Large intestine (tissue), 3 donors: ENCODE measurements at regions not wholly inside any gene's neighbourhood (a gene's known extent, or its start where the extent isn't known, plus 50 kb on each side); places are given as distances from the start of the nearest gene placed in this dataset.

Experiments used
- DNase-seq, 2 donors: peaks; one replicate each; pipeline versions ENCODE4 v3.0.0 to v3.0.0-alpha.2; 2013
- H3K27ac ChIP-seq: one replicate; pipeline ENCODE4 v1.5.1; 2013; ENCODE audit warnings: low read length
- H3K27me3 ChIP-seq: 2 replicates; pipeline ENCODE4 v1.6.1; 2013; ENCODE audit warnings: low read length; ENCODE audit not compliant: control insufficient read depth, insufficient read depth
- H3K36me3 ChIP-seq: 2 replicates; pipeline ENCODE4 v1.6.1; 2013; ENCODE audit warnings: low read length; ENCODE audit not compliant: control insufficient read depth, insufficient read depth
- H3K4me1 ChIP-seq: one replicate; pipeline ENCODE4 v1.6.1; 2013; ENCODE audit warnings: low read length; ENCODE audit not compliant: control insufficient read depth, insufficient read depth
- H3K4me3 ChIP-seq: one replicate; pipeline ENCODE4 v1.5.1; 2013; ENCODE audit warnings: low read length
- H3K9me3 ChIP-seq: one replicate; pipeline ENCODE4 v1.6.1; 2013; ENCODE audit warnings: mild to moderate bottlenecking, low read depth, low read length, moderate library complexity; ENCODE audit not compliant: control insufficient read depth
- WGBS: methylation state at CpG from one replicate; pipeline ENCODE4 v1.1.5; 2013; ENCODE audit warnings: low lambda C conversion rate; ENCODE audit not compliant: insufficient coverage; 5-methylcytosine and 5-hydroxymethylcytosine counted together

- no peak overlapping the region for H3K4me3 ChIP-seq
- no peak overlapping the region for H3K27ac ChIP-seq
- peaks cover 12% of the 10 kb centered on the region for H3K27me3 ChIP-seq
- DNase-seq: no peak
- H3K36me3 ChIP-seq: no peaks in the 10 kb centered on the region
- WGBS: no CpG with 5 or more reads among the region's 5 CpGs
- no peaks in the 10 kb centered on the region for H3K4me1 ChIP-seq
- no peaks in the 10 kb centered on the region for H3K9me3 ChIP-seq
These were observed 233.7 kb upstream of the SOX21 start for GRCh38 chr13:94946039-94946438.

GRCh38 chr13:94938124-94938523, 225.8 kb upstream of the SOX21 start:
- DNase-seq: no peak
- WGBS: 80% methylated on average over 1 of the region's 4 CpGs
- Histone ChIP-seq H3K36me3 (no peaks in the 10 kb centered on the region), H3K27me3 (no peaks in the 10 kb centered on the region), H3K4me1 (no peaks in the 10 kb centered on the region), H3K4me3 (no peak overlapping the region), H3K27ac (no peak overlapping the region), H3K9me3 (no peaks in the 10 kb centered on the region)

- H3K27me3 ChIP-seq: no peaks in the 10 kb centered on the region
- DNase-seq: no peak
- no peaks in the 10 kb centered on the region for H3K36me3 ChIP-seq
- no peak overlapping the region for H3K4me3 ChIP-seq
- H3K4me1 ChIP-seq: no peaks in the 10 kb centered on the region
- H3K27ac ChIP-seq: no peak overlapping the region
- no peaks in the 10 kb centered on the region for H3K9me3 ChIP-seq
These were observed 224.3 kb upstream of the SOX21 start for GRCh38 chr13:94936633-94937032.

GRCh38 chr13:94933936-94934335, 221.6 kb upstream of the SOX21 start:
- H3K4me3 ChIP-seq: no peak overlapping the region
- no CpG with 5 or more reads among the region's 4 CpGs for WGBS
- no peak for DNase-seq

GRCh38 chr13:94933230-94933751, 220.9 kb upstream of the SOX21 start:
- Histone ChIP-seq H3K9me3 (no peaks in the 10 kb centered on the region), H3K27ac (no peak overlapping the region), H3K4me1 (no peaks in the 10 kb centered on the region), H3K27me3 (no peaks in the 10 kb centered on the region), H3K36me3 (no peaks in the 10 kb centered on the region), H3K4me3 (no peak overlapping the region)
- no CpG with 5 or more reads among the region's 4 CpGs for WGBS
- DNase-seq: no peak

More at GRCh38 chr13:94933936-94934335, 221.6 kb upstream of the SOX21 start:
- Histone ChIP-seq H3K4me1 (no peaks in the 10 kb centered on the region), H3K9me3 (no peaks in the 10 kb centered on the region), H3K27me3 (no peaks in the 10 kb centered on the region), H3K36me3 (no peaks in the 10 kb centered on the region), H3K27ac (no peak overlapping the region)

- no peak for DNase-seq
- H3K36me3 ChIP-seq: no peaks in the 10 kb centered on the region
- WGBS: 92% methylated on average over 3 of the region's 5 CpGs
These were observed 215.9 kb upstream of the SOX21 start for GRCh38 chr13:94928127-94928775.

GRCh38 chr13:94925263-94925662, 212.9 kb upstream of the SOX21 start:
- Histone ChIP-seq H3K4me3 (no peak overlapping the region), H3K9me3 (no peaks in the 10 kb centered on the region), H3K4me1 (no peaks in the 10 kb centered on the region), H3K27me3 (no peaks in the 10 kb centered on the region), H3K27ac (no peak overlapping the region), H3K36me3 (no peaks in the 10 kb centered on the region)
- WGBS: 0% methylated on average over 1 of the region's 3 CpGs
- no peak for DNase-seq

More at GRCh38 chr13:94928127-94928775, 215.9 kb upstream of the SOX21 start:
- H3K27ac ChIP-seq: no peak overlapping the region
- no peak overlapping the region for H3K4me3 ChIP-seq
- H3K9me3 ChIP-seq: no peaks in the 10 kb centered on the region
- H3K4me1 ChIP-seq: no peaks in the 10 kb centered on the region
- no peaks in the 10 kb centered on the region for H3K27me3 ChIP-seq

- no peak overlapping the region for H3K27ac ChIP-seq
- DNase-seq: no peak
- H3K36me3 ChIP-seq: no peaks in the 10 kb centered on the region
- H3K4me1 ChIP-seq: no peaks in the 10 kb centered on the region
- no peak overlapping the region for H3K4me3 ChIP-seq
- no peaks in the 10 kb centered on the region for H3K27me3 ChIP-seq
- no CpG with 5 or more reads among the region's 4 CpGs for WGBS
- no peaks in the 10 kb centered on the region for H3K9me3 ChIP-seq
These were observed 208.8 kb upstream of the SOX21 start for GRCh38 chr13:94921181-94921580.

- no CpG with 5 or more reads among the region's 2 CpGs for whole genome bisulfite sequencing
- DNase-seq: no peak
- Histone ChIP-seq H3K27me3 (no peaks in the 10 kb centered on the region), H3K4me3 (no peak overlapping the region), H3K27ac (no peak overlapping the region), H3K4me1 (no peaks in the 10 kb centered on the region), H3K9me3 (no peaks in the 10 kb centered on the region), H3K36me3 (no peaks in the 10 kb centered on the region)
These were observed 208.2 kb upstream of the SOX21 start for GRCh38 chr13:94920578-94920977.

- no peak for DNase-seq
These were observed 205.5 kb upstream of the SOX21 start for GRCh38 chr13:94917824-94918223.

GRCh38 chr13:94914895-94915294, 202.6 kb upstream of the SOX21 start:
- no peaks in the 10 kb centered on the region for H3K27me3 ChIP-seq
- H3K4me3 ChIP-seq: no peak overlapping the region
- DNase-seq: no peak
- no peaks in the 10 kb centered on the region for H3K4me1 ChIP-seq
- WGBS: no CpG with 5 or more reads among the region's 1 CpG
- H3K27ac ChIP-seq: no peak overlapping the region
- H3K9me3 ChIP-seq: no peaks in the 10 kb centered on the region
- no peaks in the 10 kb centered on the region for H3K36me3 ChIP-seq

More at GRCh38 chr13:94917824-94918223, 205.5 kb upstream of the SOX21 start:
- Histone ChIP-seq H3K4me3 (no peak overlapping the region), H3K4me1 (no peaks in the 10 kb centered on the region), H3K27me3 (no peaks in the 10 kb centered on the region), H3K36me3 (no peaks in the 10 kb centered on the region), H3K27ac (no peak overlapping the region), H3K9me3 (no peaks in the 10 kb centered on the region)
- WGBS: no CpG with 5 or more reads among the region's 2 CpGs
